ENCODE measurements at regions not wholly inside any gene's neighbourhood (a gene's known extent, or its start where the extent isn't known, plus 50 kb on each side); places are given as distances from the start of the nearest gene placed in this dataset.

DNA sequence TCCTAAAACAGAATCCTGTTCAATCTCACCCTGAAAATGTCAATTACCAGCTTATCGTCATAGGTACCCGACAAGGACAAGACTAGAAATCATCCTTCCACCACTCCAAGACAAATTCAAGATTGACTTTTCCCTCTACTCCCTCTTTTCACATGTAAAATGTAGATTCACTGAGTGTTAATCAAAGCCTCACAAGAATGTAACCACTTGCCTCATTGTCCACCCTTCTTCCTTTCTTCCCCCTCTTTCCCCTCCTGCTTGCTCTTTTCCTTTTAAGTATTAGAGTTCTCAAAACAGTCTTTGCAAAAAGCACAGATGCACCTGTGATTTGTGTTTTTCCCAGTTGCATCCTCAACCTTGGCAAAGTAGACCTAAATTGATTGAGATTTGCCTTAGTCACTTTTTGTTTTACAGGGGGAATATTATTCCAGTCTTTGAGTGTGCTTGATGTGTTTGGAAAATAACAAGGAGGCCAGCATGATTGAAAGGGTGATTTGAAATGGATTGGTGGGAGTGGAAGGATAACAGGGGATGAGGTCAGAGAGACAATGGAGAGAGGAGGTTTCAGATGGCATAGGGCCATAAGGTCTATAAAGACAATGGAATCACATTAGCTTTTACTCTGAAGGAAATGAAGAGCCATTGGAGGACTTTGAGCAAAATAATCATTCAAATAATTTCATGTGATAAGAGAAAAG, 231.3 kb upstream of the TYRP1 start:
- DNase-seq: no peak

- DNase-seq: no peak
Observed at GRCh38 chr9:12462861-12463260, 230.3 kb upstream of the TYRP1 start.

GRCh38 chr9:12463641-12464040, 229.5 kb upstream of the TYRP1 start:
- no peak for DNase-seq

DNA sequence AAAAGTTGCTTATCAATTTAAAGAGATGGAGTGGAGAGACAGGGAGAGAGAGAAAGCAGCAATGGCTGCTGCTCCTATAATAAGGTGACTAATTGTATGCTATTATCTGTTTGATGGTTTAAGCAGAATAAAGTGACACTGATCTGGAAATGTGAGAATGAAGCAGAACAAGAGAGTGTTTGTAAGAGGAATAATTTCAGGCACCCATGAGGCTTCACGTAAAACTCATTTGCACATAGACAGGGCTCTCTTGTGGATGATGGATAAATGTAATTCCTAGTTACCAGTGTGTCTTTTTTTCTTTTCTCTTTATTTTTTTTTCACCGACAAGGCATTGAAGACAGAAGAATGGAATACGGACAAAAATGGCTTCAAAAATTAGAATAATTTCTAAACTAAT, 228.8 kb upstream of the TYRP1 start:
- DNase-seq: no peak

GRCh38 chr9:12464910-12465512, 228.2 kb upstream of the TYRP1 start:
- peak in 1 of 2 experiments; percentile 1 for DNase-seq

DNA sequence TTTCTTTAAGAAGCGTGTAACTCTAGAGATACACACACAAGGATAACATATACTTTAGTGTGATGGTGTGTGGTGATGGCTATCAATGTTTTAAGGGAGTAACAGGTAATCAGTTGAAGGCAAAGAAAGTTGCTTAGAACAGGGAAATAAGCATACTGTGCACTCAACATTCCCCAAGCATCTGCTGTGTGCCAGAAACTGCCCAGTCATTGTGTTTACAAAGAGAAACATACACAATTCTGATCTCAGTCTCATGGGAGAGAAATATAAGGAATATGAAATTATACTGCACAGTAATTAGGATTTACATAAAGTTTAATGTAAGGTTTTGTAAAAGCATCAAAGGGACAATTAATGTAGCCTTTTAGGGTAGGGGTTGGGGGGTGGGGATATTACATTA, 224.1 kb upstream of the TYRP1 start:
- DNase-seq: no peak

GRCh38 chr9:12494411-12494810, 198.8 kb upstream of the TYRP1 start:
- DNase-seq: no peak

- no peak for DNase-seq
Observed at GRCh38 chr9:12497790-12498189, 195.4 kb upstream of the TYRP1 start.

DNA sequence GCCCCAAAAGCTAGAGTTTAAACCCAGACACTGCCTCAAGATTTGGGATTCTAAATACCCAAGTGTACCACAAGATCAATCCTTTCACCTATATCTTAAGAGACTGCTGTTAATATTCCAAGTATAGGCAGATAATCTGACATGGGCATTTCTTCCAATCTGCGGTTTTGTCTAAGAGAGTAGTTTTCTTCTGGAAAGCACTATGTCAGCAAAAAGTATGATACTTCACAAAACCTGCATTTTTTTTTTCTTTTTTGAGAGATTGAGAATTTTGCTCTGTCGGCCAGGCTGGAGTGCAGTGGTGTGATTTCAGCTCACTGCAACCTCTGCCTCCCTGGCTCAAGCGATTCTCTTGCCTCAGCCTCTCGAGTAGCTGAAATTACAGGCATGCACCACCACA, 190.7 kb upstream of the TYRP1 start:
- DNase-seq: no peak

- no peak for DNase-seq
Observed at GRCh38 chr9:12503606-12504122, 189.5 kb upstream of the TYRP1 start.

- DNase-seq: no peak
Observed at GRCh38 chr9:12510551-12510950, 182.6 kb upstream of the TYRP1 start.

DNA sequence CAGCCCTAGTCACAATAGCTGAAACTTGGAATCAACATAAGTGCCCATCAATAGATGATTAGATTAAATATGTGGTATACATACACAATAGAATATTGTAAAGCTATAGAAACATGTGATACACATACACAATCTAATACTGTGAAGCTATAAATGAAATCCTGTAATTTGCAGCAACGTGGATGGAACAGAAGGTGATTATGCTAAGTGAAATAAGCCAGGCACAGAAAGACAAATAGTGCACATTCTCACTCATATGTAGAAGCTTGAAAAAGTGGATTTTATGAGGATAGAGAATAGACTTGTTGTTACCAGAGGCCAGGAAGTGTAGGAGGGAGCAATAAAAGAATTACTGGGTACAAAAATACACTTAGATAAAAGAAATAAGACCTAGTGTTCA, 181.5 kb upstream of the TYRP1 start:
- DNase-seq: no peak

DNA sequence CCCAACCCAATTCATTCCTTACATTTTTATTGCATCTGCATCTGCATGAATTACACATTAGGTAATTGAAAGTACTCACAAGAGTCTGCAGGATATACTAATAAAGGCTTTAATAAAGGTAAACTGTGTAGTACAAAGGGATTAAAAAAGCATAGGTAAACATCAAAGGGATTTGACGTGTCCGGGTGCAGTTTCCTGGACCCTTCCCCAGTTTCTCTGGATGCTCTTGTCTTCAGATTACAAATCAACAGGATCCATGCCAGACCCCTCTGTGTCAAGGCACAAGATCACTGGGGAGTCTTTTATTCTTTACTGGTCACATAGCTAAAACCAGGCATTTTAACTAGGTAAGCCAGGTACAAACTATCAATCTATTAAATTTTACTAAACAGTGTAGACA, 177.2 kb upstream of the TYRP1 start:
- no peak for DNase-seq

DNA sequence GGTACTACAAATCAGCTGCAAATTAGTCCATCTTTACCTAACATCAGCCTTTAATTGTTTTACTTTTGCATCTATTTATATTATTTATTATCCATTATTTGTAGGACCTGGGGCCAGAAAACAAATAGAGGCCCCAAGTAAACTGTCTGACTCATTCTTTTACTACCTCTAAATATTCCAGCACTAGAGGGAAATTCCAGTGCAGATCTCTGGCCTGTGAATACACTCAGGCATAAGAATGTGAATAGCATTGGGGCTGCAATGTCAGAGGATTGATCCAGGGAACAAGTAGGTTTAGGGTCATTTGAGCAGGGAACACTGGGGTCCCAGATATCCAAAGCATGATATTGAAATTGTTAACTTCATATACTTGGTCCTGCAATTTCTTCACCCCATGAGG, 176.6 kb upstream of the TYRP1 start:
- no peak for DNase-seq

DNA sequence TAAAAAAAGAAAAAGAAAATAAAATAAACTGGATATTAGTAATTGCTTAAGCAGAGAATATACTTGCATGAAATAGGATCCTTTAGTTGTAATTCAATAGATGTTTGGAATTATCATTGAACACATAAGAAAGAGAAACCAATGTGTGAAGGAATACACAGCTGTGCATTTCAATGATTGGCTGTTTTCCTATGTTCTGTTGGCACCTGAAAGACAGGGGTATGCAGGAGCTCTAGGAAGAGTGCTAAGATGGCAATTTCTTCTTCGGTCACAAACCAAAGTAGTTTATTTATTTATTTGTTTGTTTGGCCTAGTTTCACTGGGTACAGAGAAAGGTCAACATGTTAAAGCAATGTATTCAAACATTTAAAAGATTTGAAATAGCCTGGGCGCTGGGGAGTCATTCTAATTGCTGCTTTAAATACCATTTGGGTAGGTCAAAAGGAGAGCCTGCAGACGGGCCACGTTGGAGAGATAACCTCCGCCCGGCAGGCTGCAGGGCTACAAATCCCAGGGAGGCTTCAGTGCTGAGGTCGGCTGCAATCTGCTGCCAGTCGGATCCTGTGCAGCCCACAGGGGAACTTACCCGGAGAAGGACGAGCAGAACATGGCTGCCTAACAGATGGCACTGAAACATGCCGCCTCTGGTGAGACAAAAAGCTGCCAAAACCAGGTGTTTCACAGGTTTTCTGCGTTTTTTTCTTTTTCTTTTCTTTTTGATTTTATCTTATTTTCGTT, 154.2 kb upstream of the TYRP1 start:
- DNase-seq: no peak

- no peak for DNase-seq
Observed at GRCh38 chr9:12539580-12539975, 153.6 kb upstream of the TYRP1 start.

GRCh38 chr9:12544700-12545099, 148.5 kb upstream of the TYRP1 start:
- no peak for DNase-seq

DNA sequence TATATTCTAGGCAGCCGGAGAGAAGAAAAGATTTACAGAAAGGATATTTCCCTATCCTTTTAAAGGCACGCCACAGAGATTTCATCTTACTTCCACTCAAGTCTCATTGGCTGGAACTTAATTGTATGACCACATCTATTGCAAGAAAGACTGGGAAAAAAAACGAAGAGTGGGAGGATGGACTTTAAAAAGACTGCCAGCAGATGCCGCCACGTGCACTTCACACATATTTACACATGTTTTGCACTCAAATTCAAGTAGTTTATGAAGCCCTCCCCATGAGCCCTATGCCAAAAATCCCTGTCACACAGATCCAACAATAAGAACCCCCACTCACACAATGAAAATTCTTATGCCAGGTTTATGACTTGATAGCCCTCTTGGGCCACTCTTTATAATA, 138.5 kb upstream of the TYRP1 start:
- DNase-seq: no peak

GRCh38 chr9:12566404-12567090, 126.6 kb upstream of the TYRP1 start:
- DNase-seq: no peak

DNA sequence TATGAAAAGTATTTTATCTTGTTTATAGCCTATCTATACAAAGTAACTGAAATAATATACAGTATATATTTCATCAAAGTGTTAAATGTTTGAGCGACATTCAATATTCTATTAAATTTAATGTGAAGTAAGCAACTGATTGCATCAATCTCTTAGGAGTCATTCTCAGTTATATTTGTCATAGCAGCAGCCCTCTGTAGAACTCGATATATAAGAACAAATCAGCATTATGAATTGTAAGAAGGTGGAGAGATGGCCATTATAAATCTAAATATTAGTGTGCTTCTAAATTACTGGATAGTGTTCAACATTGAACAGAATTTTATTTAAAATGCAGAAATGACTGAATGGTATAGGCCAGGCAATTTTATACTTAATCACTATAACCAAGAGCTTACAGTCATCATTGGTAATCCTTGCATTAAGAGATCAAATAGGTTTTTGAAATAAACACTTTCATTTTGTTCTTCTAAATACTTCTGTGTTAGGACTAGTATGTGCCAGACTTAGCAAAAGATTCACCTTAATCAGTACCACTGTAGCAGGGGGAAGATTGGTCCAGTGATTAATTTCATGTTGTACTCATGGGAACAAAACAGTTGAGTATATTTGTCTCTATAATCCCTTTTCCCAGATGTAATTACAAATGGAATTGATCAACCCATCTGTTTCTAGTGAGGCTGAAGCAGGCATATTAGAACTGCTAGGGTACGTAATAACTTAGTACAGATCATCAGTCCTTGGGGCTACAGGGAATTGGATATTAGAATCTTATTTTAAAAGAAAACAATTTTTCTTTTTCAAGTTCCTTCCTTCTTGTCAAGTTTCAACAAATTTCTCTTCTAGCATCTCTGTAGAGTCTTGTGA, 108.3 kb upstream of the TYRP1 start:
- no peak for DNase-seq

GRCh38 chr9:12595400-12595799, 97.8 kb upstream of the TYRP1 start:
- no peak for DNase-seq

DNA sequence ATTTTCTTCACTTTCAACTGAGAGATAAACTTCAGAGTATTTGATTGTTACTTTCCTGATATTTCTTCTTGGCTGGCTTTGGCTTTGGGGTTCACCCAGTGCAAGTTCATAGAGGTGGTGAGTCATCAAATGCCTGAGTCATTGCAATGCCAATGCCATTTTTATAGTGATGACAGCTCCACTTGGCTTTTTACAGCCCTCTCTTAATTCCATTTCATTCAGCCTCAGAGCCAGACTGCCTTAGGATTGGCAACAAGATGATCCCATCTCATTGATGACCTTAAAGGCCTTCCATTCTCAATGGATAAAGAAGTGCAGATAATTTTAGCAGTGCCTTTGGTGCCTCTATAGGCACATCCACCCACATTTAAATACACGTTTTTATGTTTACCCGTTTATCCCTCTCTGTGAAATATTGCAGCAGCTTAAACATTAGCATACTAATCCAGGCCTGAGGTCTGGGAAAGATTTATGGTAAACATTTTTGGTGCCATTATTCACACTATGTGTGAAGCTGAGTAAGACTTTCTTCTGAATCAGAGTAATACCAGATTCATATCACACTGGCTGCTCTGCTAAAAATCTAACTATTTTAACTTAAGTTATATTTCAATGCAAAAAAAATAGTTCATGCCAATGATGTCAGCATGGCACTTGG, 88.9 kb upstream of the TYRP1 start:
- DNase-seq: no peak

Measured in SHP77 (cell line).